ENCODE measurements at regions not wholly inside any gene's neighbourhood (a gene's known extent, or its start where the extent isn't known, plus 50 kb on each side); places are given as distances from the start of the nearest gene placed in this dataset.

DNA sequence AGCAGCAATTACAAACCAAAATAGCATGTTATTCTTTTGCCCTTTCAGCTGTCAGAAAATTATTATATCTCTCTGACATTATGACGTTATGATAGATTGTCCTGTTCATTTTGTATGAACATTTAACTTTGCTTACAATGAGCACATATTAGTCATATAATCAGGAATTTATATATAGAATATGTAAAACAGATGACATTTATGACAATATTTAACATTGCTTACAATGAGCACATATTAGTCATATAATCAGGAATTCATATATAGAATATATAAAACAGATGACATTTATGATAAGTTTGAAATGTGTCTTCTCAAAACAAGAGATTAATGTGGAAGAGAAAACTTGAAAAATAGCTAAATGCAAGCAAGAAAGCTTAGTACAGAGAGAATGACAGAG lies 1180.2 kb downstream of the CDH12 start:
- Histone ChIP-seq H3K4me1 (no peaks in the 10 kb centered on the region), H3K4me3 (no peak overlapping the region), H3K36me3 (no peaks in the 10 kb centered on the region), H3K27me3 (no peaks in the 10 kb centered on the region), H3K9me3 (no peaks in the 10 kb centered on the region), H3K27ac (no peak overlapping the region)
- no peak for TF ChIP-seq POLR2AphosphoS5 (IDR thresholded peaks at IDR 0.05)
- TF ChIP-seq, protein P1, sequence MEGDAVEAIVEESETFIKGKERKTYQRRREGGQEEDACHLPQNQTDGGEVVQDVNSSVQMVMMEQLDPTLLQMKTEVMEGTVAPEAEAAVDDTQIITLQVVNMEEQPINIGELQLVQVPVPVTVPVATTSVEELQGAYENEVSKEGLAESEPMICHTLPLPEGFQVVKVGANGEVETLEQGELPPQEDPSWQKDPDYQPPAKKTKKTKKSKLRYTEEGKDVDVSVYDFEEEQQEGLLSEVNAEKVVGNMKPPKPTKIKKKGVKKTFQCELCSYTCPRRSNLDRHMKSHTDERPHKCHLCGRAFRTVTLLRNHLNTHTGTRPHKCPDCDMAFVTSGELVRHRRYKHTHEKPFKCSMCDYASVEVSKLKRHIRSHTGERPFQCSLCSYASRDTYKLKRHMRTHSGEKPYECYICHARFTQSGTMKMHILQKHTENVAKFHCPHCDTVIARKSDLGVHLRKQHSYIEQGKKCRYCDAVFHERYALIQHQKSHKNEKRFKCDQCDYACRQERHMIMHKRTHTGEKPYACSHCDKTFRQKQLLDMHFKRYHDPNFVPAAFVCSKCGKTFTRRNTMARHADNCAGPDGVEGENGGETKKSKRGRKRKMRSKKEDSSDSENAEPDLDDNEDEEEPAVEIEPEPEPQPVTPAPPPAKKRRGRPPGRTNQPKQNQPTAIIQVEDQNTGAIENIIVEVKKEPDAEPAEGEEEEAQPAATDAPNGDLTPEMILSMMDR (IDR thresholded peaks at IDR 0.05), result no peak
- TF ChIP-seq POLR2A (IDR thresholded peaks at IDR 0.05), result no peak
- TF ChIP-seq EP300 (IDR thresholded peaks at IDR 0.05), result no peak
- intact Hi-C loops (cut with DNase I; ENCODE audit: low total_unique reads), result no loop called here
- DNase-seq, result no peak
- 83 to 89% (median 84%) methylated on average over 1 of the region's 1 CpG for whole genome bisulfite sequencing, 5 donors

DNA sequence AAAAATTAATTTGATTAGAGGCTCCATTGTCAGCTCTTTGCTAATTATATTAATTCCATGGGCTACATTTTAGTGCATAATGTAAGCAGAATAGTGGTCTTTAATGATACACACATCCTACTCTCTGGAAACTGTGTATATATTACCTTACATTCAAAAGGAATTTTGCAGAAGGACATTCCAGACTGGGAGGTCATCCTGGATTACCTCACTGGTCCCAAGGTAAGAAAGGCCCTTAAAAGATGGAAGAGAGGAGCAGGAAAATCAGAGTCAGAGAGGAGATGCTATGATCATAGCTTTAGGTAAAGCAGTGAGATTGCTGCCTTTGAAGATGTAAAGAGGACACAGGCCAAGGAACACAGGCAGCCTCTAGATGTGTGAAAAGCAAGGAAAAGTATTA lies 1180.8 kb downstream of the CDH12 start:
- Histone ChIP-seq H3K4me1 (no peaks in the 10 kb centered on the region), H3K9me3 (no peaks in the 10 kb centered on the region), H3K4me3 (no peak overlapping the region), H3K27me3 (no peaks in the 10 kb centered on the region), H3K36me3 (no peaks in the 10 kb centered on the region), H3K27ac (no peak overlapping the region)
- TF ChIP-seq, protein P1 (IDR thresholded peaks at IDR 0.05), result no peak
- TF ChIP-seq POLR2AphosphoS5 (IDR thresholded peaks at IDR 0.05) (no peak), EP300 (IDR thresholded peaks at IDR 0.05) (no peak), POLR2A (IDR thresholded peaks at IDR 0.05) (no peak)
- intact Hi-C loops (cut with DNase I; ENCODE audit: low total_unique reads), result no loop called here
- DNase-seq, result no peak

DNA sequence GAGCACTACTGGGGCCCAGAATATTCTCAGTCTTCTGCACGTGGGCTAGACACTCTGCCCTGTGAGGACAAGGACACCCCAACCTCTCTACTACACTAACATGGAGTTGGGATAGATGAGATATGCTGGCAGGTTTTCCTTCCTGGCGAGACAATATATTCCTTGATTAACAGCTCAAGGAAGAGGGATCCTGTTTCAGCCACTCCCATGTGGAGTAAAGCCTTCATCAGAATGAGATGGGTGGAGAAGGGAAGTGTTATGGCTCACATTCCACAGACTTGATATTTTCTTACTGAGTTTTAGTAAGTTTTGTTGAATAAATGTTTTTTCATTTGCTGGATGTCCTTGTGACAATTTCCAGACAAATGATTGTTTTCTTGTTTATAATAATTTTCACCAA lies 1187.6 kb downstream of the CDH12 start:
- intact Hi-C loops (cut with DNase I; ENCODE audit: low total_unique reads), result no loop called here
- H3K27me3 ChIP-seq, result no peaks in the 10 kb centered on the region
- no peaks in the 10 kb centered on the region for H3K4me1 ChIP-seq
- 45 to 74% (median 60%) methylated on average over 2 of the region's 2 CpGs for WGBS, 5 donors
- peaks cover 0 to 20% (median 7%) of the 10 kb centered on the region in 4 donors for H3K9me3 ChIP-seq
- TF ChIP-seq EP300 (IDR thresholded peaks at IDR 0.05), result no peak
- TF ChIP-seq, protein P1 (IDR thresholded peaks at IDR 0.05), result no peak
- no peaks in the 10 kb centered on the region for H3K36me3 ChIP-seq
- H3K4me3 ChIP-seq, result no peak overlapping the region
- no peak for DNase-seq
- H3K27ac ChIP-seq, result no peak overlapping the region

DNA sequence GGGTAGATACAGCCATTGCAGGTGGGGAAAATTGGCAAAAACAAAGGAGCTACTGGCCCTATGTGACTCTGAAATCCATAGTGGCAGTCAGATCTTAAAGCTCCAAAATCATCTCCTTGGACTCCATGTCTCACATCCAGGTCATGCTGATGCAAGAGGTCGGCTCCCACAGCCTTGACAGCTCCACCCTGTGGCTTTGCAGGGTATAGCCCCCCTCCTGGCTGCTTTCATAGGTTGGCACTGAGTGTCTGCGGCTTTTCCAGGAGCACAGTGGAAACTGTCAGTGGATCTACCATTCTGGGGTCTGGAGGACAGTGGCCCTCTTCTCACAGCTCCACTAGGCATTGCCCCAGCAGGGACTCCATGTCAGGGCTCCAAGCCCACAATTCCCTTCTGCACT lies 1190.1 kb downstream of the CDH12 start:
- no peak overlapping the region for H3K4me3 ChIP-seq
- no peaks in the 10 kb centered on the region for H3K27me3 ChIP-seq
- intact Hi-C loops (cut with DNase I; ENCODE audit: low total_unique reads), result no loop called here
- H3K4me1 ChIP-seq, result no peaks in the 10 kb centered on the region
- no peaks in the 10 kb centered on the region for H3K36me3 ChIP-seq
- WGBS, 5 donors, result 11 to 83% (median 72%) methylated on average over 1 to 2 of the region's 2 CpGs
- DNase-seq, result no peak
- peaks cover 0 to 20% (median 7%) of the 10 kb centered on the region in 4 donors for H3K9me3 ChIP-seq
- no peak overlapping the region for H3K27ac ChIP-seq
- TF ChIP-seq POLR2A (IDR thresholded peaks at IDR 0.05) (no peak), EP300 (IDR thresholded peaks at IDR 0.05) (no peak), POLR2AphosphoS5 (IDR thresholded peaks at IDR 0.05) (no peak)
- TF ChIP-seq, protein P1 (IDR thresholded peaks at IDR 0.05), result no peak

Data from stomach (tissue), 8 donors.